Activated naive CD4-positive, alpha-beta T cell treated with anti-CD3 and anti-CD28 coated beads, Interleukin-2, amount 10 ng/mL, durations not matched to agents 7 days and 5 days (primary cell): ENCODE measurements at regions not wholly inside any gene's neighbourhood (a gene's known extent, or its start where the extent isn't known, plus 50 kb on each side); places are given as distances from the start of the nearest gene placed in this dataset.

Experiments used
- CTCF ChIA-PET: fragments of 350-600 bp; sonication (Branson Sonifier 250); formaldehyde crosslinking; loops from one replicate; lab custom pipeline; 2021; ENCODE audit warnings: antibody characterized with exemption; lab: Charles Lee
- DNase-seq: peaks from one replicate; pipeline ENCODE4 v3.0.0-alpha.2; 2020
- H3K27ac Mint-ChIP-seq: one replicate; pipeline ENCODE4 v1.8.0; 2021; ENCODE audit warnings: mild to moderate bottlenecking, moderate library complexity, mixed read lengths
- H3K27me3 Mint-ChIP-seq: one replicate; pipeline ENCODE4 v1.8.0; 2021; ENCODE audit warnings: mild to moderate bottlenecking, mixed read lengths
- H3K36me3 Mint-ChIP-seq: one replicate; pipeline ENCODE4 v1.8.0; 2021; ENCODE audit warnings: mixed read lengths
- H3K4me1 Mint-ChIP-seq: one replicate; pipeline ENCODE4 v1.8.0; 2021; ENCODE audit warnings: mixed read lengths
- H3K4me3 Mint-ChIP-seq: one replicate; pipeline ENCODE4 v1.8.0; 2021; ENCODE audit warnings: mild to moderate bottlenecking, moderate library complexity, mixed read lengths
- H3K9me3 Mint-ChIP-seq: one replicate; pipeline ENCODE4 v1.8.0; 2021; ENCODE audit warnings: mixed read lengths

DNA sequence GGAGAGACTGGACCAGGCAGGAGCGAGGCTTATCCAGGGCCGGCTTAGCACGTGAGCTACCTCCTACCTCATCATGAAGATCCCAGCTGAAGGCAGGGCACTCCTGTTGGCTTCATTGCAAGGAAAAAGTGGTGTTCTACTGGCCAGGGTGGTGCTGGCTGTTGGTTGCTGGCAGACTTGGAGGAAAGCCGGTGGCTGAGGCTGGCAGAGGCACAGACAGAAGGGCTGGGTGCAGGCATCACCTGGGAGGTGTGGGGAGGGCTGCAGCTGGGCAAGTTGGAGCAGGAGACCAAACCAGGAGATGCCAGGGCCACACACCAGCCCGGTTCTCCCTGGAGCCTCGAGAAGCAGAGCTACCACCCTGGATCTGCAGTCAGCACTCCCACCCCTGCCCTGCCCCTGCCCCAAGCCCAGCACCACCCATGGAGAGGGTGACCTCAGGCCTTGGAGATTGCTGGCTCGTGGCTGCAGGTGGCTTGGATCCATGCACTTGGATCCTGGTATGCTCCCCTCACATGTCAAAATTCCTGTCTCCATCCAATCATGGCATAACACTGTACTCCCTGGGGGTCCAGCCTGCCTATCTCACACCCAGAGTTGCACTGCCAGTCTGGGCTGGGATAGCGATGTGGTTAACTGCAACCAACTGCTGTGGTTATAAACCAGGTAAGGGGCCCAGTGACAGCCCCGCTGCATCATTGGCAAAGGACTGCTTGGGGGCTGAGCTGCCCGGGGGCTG, 49.7 kb downstream of the GLI2 start:
- Mint-ChIP-seq H3K4me3 (no peak overlapping the region), H3K9me3 (no peaks in the 10 kb centered on the region), H3K27ac (no peak overlapping the region), H3K4me1 (peaks cover 8% of the 10 kb centered on the region), H3K36me3 (no peaks in the 10 kb centered on the region), H3K27me3 (peaks cover 10% of the 10 kb centered on the region)
- CTCF ChIA-PET, result no interaction called here
- DNase-seq, result no peak

GRCh38 chr2:120786038-120786960, 50.6 kb downstream of the GLI2 start:
- Mint-ChIP-seq H3K27ac (no peak overlapping the region), H3K4me3 (no peak overlapping the region), H3K9me3 (no peaks in the 10 kb centered on the region), H3K27me3 (peaks cover 10% of the 10 kb centered on the region), H3K36me3 (no peaks in the 10 kb centered on the region), H3K4me1 (peaks cover 8% of the 10 kb centered on the region)
- no peak for DNase-seq
- CTCF ChIA-PET, result no interaction called here

GRCh38 chr2:120787111-120787821, 51.6 kb downstream of the GLI2 start:
- DNase-seq, result no peak
- CTCF ChIA-PET, result no interaction called here
- Mint-ChIP-seq H3K27ac (no peak overlapping the region), H3K36me3 (no peaks in the 10 kb centered on the region), H3K4me3 (no peak overlapping the region), H3K4me1 (peaks cover 8% of the 10 kb centered on the region), H3K27me3 (peaks cover 10% of the 10 kb centered on the region), H3K9me3 (no peaks in the 10 kb centered on the region)

- Mint-ChIP-seq H3K27me3 (peaks cover 5% of the 10 kb centered on the region), H3K4me3 (no peak overlapping the region), H3K4me1 (peaks cover 6% of the 10 kb centered on the region), H3K36me3 (no peaks in the 10 kb centered on the region), H3K27ac (no peak overlapping the region), H3K9me3 (no peaks in the 10 kb centered on the region)
- CTCF ChIA-PET, result no interaction called here
- no peak for DNase-seq
Measured at GRCh38 chr2:120787822-120788700, 52.4 kb downstream of the GLI2 start.

DNA sequence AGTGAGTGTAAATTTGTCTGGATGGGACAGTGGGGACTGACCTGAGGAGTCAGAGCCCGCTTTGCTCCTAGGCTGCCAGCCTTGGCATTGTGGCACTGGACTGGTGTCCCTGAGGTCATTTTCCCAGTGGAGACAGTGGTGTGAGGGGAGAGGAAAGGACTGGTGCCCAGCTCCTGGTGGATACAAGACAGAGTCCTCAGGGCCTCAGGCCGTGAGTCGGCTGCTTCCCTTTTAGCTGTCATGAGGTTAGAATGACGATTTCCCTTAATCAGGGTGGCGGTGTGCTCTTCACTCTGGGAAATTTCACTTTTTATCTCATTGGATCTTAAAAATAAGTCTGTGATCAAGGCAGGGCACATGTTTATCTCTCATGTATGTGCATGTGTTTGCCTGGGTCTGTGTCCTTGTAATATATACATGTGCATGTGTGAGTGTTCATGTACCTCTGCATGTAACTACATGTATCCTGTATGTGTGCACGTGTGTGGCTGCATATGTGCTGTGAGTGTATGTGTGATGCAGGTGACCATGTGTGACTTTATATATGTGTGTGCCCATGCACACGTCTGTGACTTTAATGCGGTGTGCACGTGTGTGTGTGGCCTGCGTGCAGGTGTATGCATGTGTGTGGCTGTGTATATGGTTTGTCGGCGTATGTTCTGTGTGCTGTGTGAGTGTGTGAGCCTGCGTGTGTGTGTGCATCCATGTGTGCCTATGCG, 55.7 kb downstream of the GLI2 start:
- H3K27me3 Mint-ChIP-seq, result no peaks in the 10 kb centered on the region
- H3K4me1 Mint-ChIP-seq, result no peaks in the 10 kb centered on the region
- no peaks in the 10 kb centered on the region for H3K9me3 Mint-ChIP-seq
- CTCF ChIA-PET, result no interaction called here
- no peak overlapping the region for H3K4me3 Mint-ChIP-seq
- H3K36me3 Mint-ChIP-seq, result no peaks in the 10 kb centered on the region
- H3K27ac Mint-ChIP-seq, result no peak overlapping the region
- no peak for DNase-seq

- no peaks in the 10 kb centered on the region for H3K4me1 Mint-ChIP-seq
- no peak overlapping the region for H3K4me3 Mint-ChIP-seq
- no peak overlapping the region for H3K27ac Mint-ChIP-seq
- H3K27me3 Mint-ChIP-seq, result no peaks in the 10 kb centered on the region
- no peaks in the 10 kb centered on the region for H3K36me3 Mint-ChIP-seq
- no peak for DNase-seq
- H3K9me3 Mint-ChIP-seq, result no peaks in the 10 kb centered on the region
- CTCF ChIA-PET, result no interaction called here
Measured at GRCh38 chr2:120791962-120792297, 56.3 kb downstream of the GLI2 start.

- CTCF ChIA-PET, result no interaction called here
Measured at GRCh38 chr2:120793682-120794403, 58.2 kb downstream of the GLI2 start.

DNA sequence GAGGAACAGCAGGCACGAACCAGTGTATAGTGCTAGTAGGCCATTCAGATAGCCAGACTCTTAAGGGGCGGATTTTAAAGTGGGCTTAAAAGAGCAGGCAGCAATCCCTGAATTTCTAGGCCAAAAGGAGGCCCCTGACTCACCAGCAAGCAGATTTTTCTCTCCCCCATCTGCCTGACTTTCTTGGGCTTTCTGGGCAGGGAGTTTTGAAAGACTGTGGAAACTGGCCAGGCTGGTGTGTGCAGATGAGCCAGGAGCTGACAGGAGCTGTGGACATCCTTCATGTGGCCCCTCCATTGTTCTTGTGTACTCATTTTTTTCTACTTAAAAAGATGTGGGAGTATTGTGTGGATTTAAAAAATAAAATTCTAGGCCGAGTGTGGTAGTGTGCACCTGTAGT, 59.0 kb downstream of the GLI2 start:
- no peaks in the 10 kb centered on the region for H3K36me3 Mint-ChIP-seq
- no peak for DNase-seq
- H3K27me3 Mint-ChIP-seq, result no peaks in the 10 kb centered on the region
- H3K4me1 Mint-ChIP-seq, result no peaks in the 10 kb centered on the region
- H3K4me3 Mint-ChIP-seq, result no peak overlapping the region
- H3K27ac Mint-ChIP-seq, result no peak overlapping the region
- no peaks in the 10 kb centered on the region for H3K9me3 Mint-ChIP-seq
- CTCF ChIA-PET, result no interaction called here

More at GRCh38 chr2:120793682-120794403, 58.2 kb downstream of the GLI2 start:
- H3K27me3 Mint-ChIP-seq, result no peaks in the 10 kb centered on the region
- DNase-seq, result no peak
- no peak overlapping the region for H3K4me3 Mint-ChIP-seq
- no peaks in the 10 kb centered on the region for H3K9me3 Mint-ChIP-seq
- H3K27ac Mint-ChIP-seq, result no peak overlapping the region
- no peaks in the 10 kb centered on the region for H3K4me1 Mint-ChIP-seq
- no peaks in the 10 kb centered on the region for H3K36me3 Mint-ChIP-seq

- CTCF ChIA-PET, result interaction anchor here (1.1 kb wide), 1 partner anchor 100 kb away, joined by 3 read pairs; no protein-coding TSS in a partner anchor
- Mint-ChIP-seq H3K4me3 (no peak overlapping the region), H3K9me3 (no peaks in the 10 kb centered on the region), H3K27me3 (no peaks in the 10 kb centered on the region), H3K27ac (no peak overlapping the region), H3K4me1 (no peaks in the 10 kb centered on the region), H3K36me3 (no peaks in the 10 kb centered on the region)
- no peak for DNase-seq
Measured at GRCh38 chr2:120796094-120796493, 60.4 kb downstream of the GLI2 start.

- CTCF ChIA-PET, result no interaction called here
- DNase-seq, result no peak
- no peak overlapping the region for H3K4me3 Mint-ChIP-seq
- no peak overlapping the region for H3K27ac Mint-ChIP-seq
- no peaks in the 10 kb centered on the region for H3K27me3 Mint-ChIP-seq
- H3K36me3 Mint-ChIP-seq, result no peaks in the 10 kb centered on the region
- no peaks in the 10 kb centered on the region for H3K9me3 Mint-ChIP-seq
- H3K4me1 Mint-ChIP-seq, result no peaks in the 10 kb centered on the region
Measured at GRCh38 chr2:120797421-120798221, 62.0 kb downstream of the GLI2 start.

- H3K9me3 Mint-ChIP-seq, result no peaks in the 10 kb centered on the region
- CTCF ChIA-PET, result no interaction called here
- no peaks in the 10 kb centered on the region for H3K36me3 Mint-ChIP-seq
- H3K27ac Mint-ChIP-seq, result no peak overlapping the region
- no peak for DNase-seq
- H3K4me3 Mint-ChIP-seq, result no peak overlapping the region
- no peaks in the 10 kb centered on the region for H3K4me1 Mint-ChIP-seq
- peaks cover 3% of the 10 kb centered on the region for H3K27me3 Mint-ChIP-seq
Measured at GRCh38 chr2:120798567-120799247, 63.0 kb downstream of the GLI2 start.

DNA sequence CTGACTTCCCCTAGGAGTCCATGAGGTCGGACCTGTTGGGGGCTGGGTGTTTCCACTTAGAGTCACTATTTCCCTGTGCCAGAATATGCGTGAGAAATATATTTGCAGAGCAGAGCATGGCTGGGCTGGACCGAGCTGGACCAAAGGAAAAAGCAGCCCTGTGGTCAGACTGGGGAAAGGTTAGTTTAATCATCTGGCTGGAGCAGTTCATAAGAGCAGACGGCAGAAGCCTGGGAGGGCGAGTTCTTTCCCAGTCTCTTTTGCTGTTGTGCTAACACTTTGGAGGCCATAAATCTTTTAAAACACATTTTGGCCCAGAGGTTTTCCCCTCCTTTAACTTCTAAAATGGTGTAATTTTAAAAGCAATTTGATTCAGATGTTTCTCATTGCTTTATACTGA, 66.5 kb downstream of the GLI2 start:
- Mint-ChIP-seq H3K4me3 (no peak overlapping the region), H3K9me3 (no peaks in the 10 kb centered on the region), H3K36me3 (no peaks in the 10 kb centered on the region), H3K27ac (no peak overlapping the region), H3K4me1 (no peaks in the 10 kb centered on the region), H3K27me3 (peaks cover 8% of the 10 kb centered on the region)
- no peak for DNase-seq
- CTCF ChIA-PET, result no interaction called here
